ENCODE measurements at regions not wholly inside any gene's neighbourhood (a gene's known extent, or its start where the extent isn't known, plus 50 kb on each side); places are given as distances from the start of the nearest gene placed in this dataset.
"Not testable (repeated sequence)": the region's sequence is repeated elsewhere in the genome, so short reads cannot be mapped to it uniquely, and the experiment has no call there.

- DNase-seq (ENCODE audit: low spot score): no peak
- in situ Hi-C loops (cut with HindIII; ENCODE audit: low sequenced_read_pairs): no loop called here
These were observed 776.3 kb downstream of the EFNB2 start for GRCh38 chr13:105758918-105759860.

- DNase-seq (ENCODE audit: low spot score): no peak
- in situ Hi-C loops (cut with HindIII; ENCODE audit: low sequenced_read_pairs): no loop called here
These were observed 794.7 kb downstream of the EFNB2 start for GRCh38 chr13:105740739-105741138.

- no peak for DNase-seq (ENCODE audit: low spot score)
These were observed 797.8 kb downstream of the EFNB2 start for GRCh38 chr13:105737688-105738087.

GRCh38 chr13:105735281-105735680, 800.2 kb downstream of the EFNB2 start:
- no peak for DNase-seq (ENCODE audit: low spot score)
- in situ Hi-C loops (cut with HindIII; ENCODE audit: low sequenced_read_pairs): no loop called here

More at GRCh38 chr13:105737688-105738087, 797.8 kb downstream of the EFNB2 start:
- in situ Hi-C loops (cut with HindIII; ENCODE audit: low sequenced_read_pairs): no loop called here

DNA sequence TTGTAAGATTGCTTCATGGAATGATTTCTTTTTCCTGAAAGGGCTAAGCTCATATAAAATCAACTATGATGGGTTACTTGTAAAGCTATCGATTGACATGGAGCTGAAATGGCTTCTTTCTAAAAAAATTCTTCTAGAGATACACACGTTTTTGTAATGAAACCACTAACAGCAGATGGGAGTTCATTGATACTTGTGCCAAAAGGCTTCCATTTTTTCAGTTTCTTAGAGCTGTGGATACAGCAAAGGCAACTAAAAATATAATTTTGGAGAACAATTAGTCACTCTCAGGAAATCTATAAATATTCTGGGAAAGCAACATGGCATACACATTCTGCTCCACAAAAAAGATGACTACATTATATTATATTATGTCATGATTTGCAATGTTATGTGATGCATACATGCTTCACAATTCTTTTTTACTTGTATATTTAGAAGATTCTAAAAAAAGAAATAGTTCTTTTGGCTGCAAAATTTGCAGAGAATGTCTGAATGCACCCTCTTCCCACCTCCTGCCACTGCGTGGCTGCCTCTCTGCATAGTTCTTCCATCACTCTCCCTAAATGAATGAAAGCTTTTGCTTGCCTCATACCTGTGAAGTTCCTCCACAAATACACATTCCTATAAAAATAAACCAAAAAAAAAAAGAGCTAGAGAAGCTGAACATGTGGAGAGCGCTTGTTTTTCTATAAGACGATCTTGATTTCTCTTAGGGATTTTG, 802.5 kb downstream of the EFNB2 start:
- no peak for DNase-seq (ENCODE audit: low spot score)
- in situ Hi-C loops (cut with HindIII; ENCODE audit: low sequenced_read_pairs): no loop called here

DNA sequence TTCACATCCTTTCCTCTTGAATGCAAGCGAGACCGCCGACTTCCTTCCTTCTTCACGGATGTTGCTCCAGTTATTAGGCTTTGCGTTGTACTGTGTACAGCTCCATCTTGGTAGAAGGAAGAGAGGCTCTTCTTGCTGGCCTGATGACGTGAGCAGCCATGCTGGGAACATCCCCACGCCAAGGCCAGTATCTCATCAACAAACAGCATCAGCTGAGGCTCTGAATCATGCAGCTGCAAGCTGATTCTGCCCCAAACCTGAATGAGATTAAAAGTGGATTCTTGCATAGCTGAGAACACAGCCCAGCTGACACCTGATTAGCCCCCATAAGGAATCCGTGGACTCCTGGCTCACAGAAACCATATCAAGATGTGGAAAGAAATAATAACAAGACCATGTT, 809.6 kb downstream of the EFNB2 start:
- in situ Hi-C loops (cut with HindIII; ENCODE audit: low sequenced_read_pairs): no loop called here
- DNase-seq (ENCODE audit: low spot score): no peak

GRCh38 chr13:105721016-105721415, 814.4 kb downstream of the EFNB2 start:
- no peak for DNase-seq (ENCODE audit: low spot score)
- in situ Hi-C loops (cut with HindIII; ENCODE audit: low sequenced_read_pairs): no loop called here

DNA sequence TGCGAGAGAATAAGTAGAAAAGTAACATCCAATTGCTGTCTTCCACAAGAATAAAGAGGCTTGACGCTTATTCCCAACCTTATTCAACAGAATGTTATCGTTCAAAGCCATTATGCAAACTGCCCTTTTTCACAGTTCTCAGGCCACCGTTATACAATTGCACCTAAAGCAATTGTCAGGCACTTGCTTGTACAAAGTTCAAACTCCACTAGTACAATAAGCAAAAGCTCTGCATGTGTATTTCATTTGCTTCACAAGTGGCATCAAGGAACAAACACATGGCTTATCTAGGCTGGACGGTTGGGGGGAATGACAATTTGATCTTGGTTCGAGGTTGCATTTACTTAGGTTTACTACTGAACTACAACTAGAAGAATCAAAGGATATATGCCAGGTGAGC, 815.6 kb downstream of the EFNB2 start:
- no peak for DNase-seq (ENCODE audit: low spot score)
- in situ Hi-C loops (cut with HindIII; ENCODE audit: low sequenced_read_pairs): no loop called here

- in situ Hi-C loops (cut with HindIII; ENCODE audit: low sequenced_read_pairs): no loop called here
- no peak for DNase-seq (ENCODE audit: low spot score)
These were observed 826.3 kb downstream of the EFNB2 start for GRCh38 chr13:105709181-105709580.

GRCh38 chr13:105703843-105704242, 831.6 kb downstream of the EFNB2 start:
- DNase-seq (ENCODE audit: low spot score): no peak
- in situ Hi-C loops (cut with HindIII; ENCODE audit: low sequenced_read_pairs): no loop called here

- in situ Hi-C loops (cut with HindIII; ENCODE audit: low sequenced_read_pairs): no loop called here
- no peak for DNase-seq (ENCODE audit: low spot score)
These were observed 833.0 kb downstream of the EFNB2 start for GRCh38 chr13:105702441-105702840.

- DNase-seq (ENCODE audit: low spot score): no peak
- in situ Hi-C loops (cut with HindIII; ENCODE audit: low sequenced_read_pairs): no loop called here
These were observed 842.7 kb downstream of the EFNB2 start for GRCh38 chr13:105692769-105693168.

DNA sequence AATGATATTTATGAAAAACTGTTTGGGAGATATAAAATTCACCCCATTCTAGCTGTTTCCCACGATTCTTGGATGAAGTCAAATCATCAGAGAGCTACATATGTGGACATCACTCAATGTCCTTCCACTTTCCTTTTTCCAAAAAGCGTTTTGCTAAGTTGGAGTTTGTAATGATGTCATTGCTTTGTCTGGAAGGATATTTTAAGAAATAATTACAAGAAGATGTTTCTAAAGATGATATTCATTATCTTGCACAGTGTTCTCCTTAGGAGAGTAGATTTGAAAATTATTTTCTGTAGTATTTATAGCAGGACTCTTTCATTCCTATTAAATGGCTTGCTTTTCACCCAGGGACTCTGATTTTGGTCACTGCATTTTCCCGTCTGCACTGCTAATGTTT, 851.2 kb downstream of the EFNB2 start:
- in situ Hi-C loops (cut with HindIII; ENCODE audit: low sequenced_read_pairs): no loop called here
- no peak for DNase-seq (ENCODE audit: low spot score)

DNA sequence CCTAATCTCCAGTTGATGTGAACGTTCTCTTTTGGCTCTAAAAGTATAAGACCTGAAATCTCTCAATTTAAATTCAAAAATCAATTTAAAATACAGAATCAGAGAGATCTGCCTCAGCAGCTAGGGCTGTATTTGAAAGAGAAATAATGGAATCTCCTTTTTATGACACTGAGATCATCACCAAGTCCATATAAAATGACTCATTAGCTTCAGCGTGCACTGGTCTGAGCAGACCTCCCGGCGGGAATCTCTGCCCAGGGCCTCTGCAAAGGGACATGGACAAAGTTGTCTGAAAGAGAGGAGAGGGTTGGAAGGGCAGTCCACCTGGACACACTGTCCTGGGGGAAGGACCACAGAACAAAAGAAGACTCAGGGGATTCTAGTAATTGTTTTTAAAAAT, 855.6 kb downstream of the EFNB2 start:
- DNase-seq (ENCODE audit: low spot score): no peak
- in situ Hi-C loops (cut with HindIII; ENCODE audit: low sequenced_read_pairs): no loop called here

DNA sequence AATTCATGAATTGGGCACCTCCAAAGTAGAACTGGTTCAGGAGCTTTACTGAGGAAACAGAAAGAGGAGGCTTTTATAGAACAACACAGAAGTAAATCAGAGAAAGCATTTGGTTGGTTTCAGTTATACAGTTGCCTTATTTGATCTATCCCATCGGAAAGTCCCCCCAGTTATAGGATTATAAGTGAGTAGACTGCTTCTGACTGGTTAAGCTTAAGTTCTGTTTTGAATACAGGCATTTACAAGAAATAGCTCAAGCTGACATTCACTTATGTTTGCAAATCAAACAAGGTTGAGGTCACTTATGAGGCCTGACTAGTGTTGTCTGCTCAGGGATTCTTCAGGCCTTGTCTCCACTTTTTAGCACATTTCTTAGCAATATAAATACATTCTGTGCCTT, 857.4 kb downstream of the EFNB2 start:
- DNase-seq (ENCODE audit: low spot score): no peak
- in situ Hi-C loops (cut with HindIII; ENCODE audit: low sequenced_read_pairs): no loop called here

GRCh38 chr13:105672881-105673280, 862.6 kb downstream of the EFNB2 start:
- in situ Hi-C loops (cut with HindIII; ENCODE audit: low sequenced_read_pairs): no loop called here
- no peak for DNase-seq (ENCODE audit: low spot score)

- in situ Hi-C loops (cut with HindIII; ENCODE audit: low sequenced_read_pairs): not testable (repeated sequence)
These were observed 864.3 kb downstream of the EFNB2 start for GRCh38 chr13:105671131-105671530.

DNA sequence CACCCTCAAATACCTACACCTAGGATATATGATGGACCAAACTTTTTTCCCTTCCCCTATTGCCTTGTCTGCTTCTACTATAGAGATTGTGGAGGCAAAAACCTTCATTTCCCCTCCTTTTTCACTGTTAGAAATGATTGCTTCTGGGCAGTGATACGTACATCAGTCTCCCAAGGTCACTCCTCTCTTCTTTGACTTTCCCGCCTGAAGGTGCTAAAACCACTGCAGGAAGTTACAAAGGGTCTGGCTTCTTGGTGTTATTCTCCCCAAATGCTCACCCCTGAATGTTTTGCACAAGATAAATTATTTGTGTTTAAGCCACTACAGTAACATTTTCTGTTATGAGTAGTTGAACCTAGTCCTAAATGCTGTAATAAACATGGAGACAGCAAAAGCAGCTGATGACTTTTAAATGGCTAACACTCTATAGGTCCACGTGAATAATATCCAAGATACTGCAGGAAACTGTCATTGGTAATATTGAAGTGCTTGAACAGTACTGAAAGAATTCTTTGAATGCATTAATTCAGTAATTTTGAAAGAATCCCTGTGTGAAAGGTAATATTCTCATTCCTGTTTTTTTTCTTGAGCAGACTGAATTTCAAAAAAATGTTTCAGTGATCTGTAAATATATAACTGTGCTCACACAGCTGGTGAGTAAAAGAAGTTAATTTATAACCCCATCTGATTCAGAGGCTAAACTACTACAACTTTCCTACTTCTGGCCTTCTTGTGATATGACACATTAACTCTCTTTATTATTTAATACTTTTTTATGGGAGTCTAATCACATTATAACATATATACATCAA, 865.1 kb downstream of the EFNB2 start:
- in situ Hi-C loops (cut with HindIII; ENCODE audit: low sequenced_read_pairs): no loop called here
- DNase-seq (ENCODE audit: low spot score): no peak

More at GRCh38 chr13:105671131-105671530, 864.3 kb downstream of the EFNB2 start:
- DNase-seq (ENCODE audit: low spot score): not testable (repeated sequence)

DNA sequence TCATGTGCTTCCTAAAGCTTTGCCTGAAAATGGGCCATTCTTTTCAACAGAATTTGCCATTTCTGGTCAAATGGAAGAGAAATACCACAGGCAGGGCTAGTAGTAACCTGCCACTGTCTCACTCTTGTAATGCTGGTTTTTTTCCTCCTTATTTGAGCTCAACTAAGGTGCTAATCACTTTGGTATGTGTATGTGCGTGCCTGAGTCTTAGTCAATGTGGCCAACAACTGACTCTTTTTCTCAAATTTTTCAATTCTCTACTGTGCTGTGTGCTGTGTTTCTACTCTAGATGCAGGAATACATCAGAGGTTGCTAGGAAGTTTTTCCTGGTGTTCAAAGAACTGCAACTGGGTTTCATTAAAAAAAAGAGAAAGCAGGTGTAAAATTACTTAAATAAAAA, 870.2 kb downstream of the EFNB2 start:
- no peak for DNase-seq (ENCODE audit: low spot score)
- in situ Hi-C loops (cut with HindIII; ENCODE audit: low sequenced_read_pairs): no loop called here

GRCh38 chr13:105663182-105663581, 872.3 kb downstream of the EFNB2 start:
- DNase-seq (ENCODE audit: low spot score): no peak
- in situ Hi-C loops (cut with HindIII; ENCODE audit: low sequenced_read_pairs): no loop called here
